CD14-positive monocyte (primary cell): ENCODE measurements at regions not wholly inside any gene's neighbourhood (a gene's known extent, or its start where the extent isn't known, plus 50 kb on each side); places are given as distances from the start of the nearest gene placed in this dataset.

Source experiments
- DNase-seq, 3 donors: peaks; one replicate each; pipeline ENCODE4 v3.0.0-alpha.2; 2011 to 2022
- H2AFZ ChIP-seq: 2 replicates; pipeline ENCODE4 v1.6.0; 2012; ENCODE audit warnings: mild to moderate bottlenecking, low read depth, low read length, inconsistent platforms; ENCODE audit not compliant: insufficient read depth, poor library complexity, severe bottlenecking
- H3K27ac ChIP-seq, 2 donors: 1 replicate in 1 of 2; 2 replicates in 1 of 2; pipeline ENCODE4 v1.5.1; 2012 to 2013; ENCODE audit warnings: low read length in 2 of 2, control low read depth in 1 of 2, inconsistent platforms in 1 of 2, low read depth in 1 of 2, mild to moderate bottlenecking in 1 of 2
- H3K27me3 ChIP-seq, 2 donors: one replicate each; pipeline versions ENCODE4 v1.6.0 to v1.6.1; 2011 to 2013; ENCODE audit warnings: low read length in 2 of 2; ENCODE audit not compliant: control insufficient read depth in 2 of 2, insufficient read depth in 2 of 2
- H3K36me3 ChIP-seq, 2 donors: replicated peaks in 1 of 2; 1 replicate in 1 of 2; 2 replicates in 1 of 2; pipeline versions ENCODE4 v1.5.1 to v1.6.1; 2012 to 2013; ENCODE audit warnings: low read length in 2 of 2, control low read depth in 1 of 2, inconsistent platforms in 1 of 2, mild to moderate bottlenecking in 1 of 2; ENCODE audit not compliant: insufficient read depth in 2 of 2, control insufficient read depth in 1 of 2
- H3K4me1 ChIP-seq, 2 donors: 1 replicate in 1 of 2; 2 replicates in 1 of 2; pipeline versions ENCODE4 v1.5.1 to v1.6.1; 2012 to 2013; ENCODE audit warnings: low read length in 2 of 2, control low read depth in 1 of 2, inconsistent platforms in 1 of 2, mild to moderate bottlenecking in 1 of 2, moderate library complexity in 1 of 2; ENCODE audit not compliant: insufficient read depth in 2 of 2, control insufficient read depth in 1 of 2
- H3K4me2 ChIP-seq: replicated peaks from 2 replicates; pipeline ENCODE3; 2012; ENCODE audit warnings: low read length, moderate library complexity, mild to moderate bottlenecking; ENCODE audit not compliant: poor library complexity, severe bottlenecking; ENCODE audit errors: extremely low read depth
- H3K4me3 ChIP-seq, 3 experiments: fragments of 200-600 bp in 1 of 3; sonication (generic) in 1 of 3; replicated peaks in 1 of 3; 1 replicate in 2 of 3; 2 replicates in 1 of 3; pipeline ENCODE4 v1.5.1; 2011 to 2013; ENCODE audit warnings: low read length in 3 of 3, mild to moderate bottlenecking in 3 of 3, control low read depth in 2 of 3, low read depth in 2 of 3, inconsistent platforms in 1 of 3, moderate library complexity in 1 of 3
- H3K79me2 ChIP-seq: 2 replicates; pipeline ENCODE4 v1.6.0; 2012; ENCODE audit warnings: mild to moderate bottlenecking, control low read depth, inconsistent platforms, low read length, moderate library complexity; ENCODE audit not compliant: insufficient read depth
- H3K9ac ChIP-seq: 2 replicates; pipeline ENCODE4 v1.6.0; 2017; ENCODE audit warnings: low read length, mild to moderate bottlenecking; ENCODE audit not compliant: insufficient read depth, poor library complexity, severe bottlenecking
- H3K9me3 ChIP-seq, 2 donors: replicated peaks in 1 of 2; 1 replicate in 1 of 2; 2 replicates in 1 of 2; pipeline versions ENCODE4 v1.5.1 to v1.6.1; 2012 to 2013; ENCODE audit warnings: low read length in 2 of 2, control low read depth in 1 of 2; ENCODE audit not compliant: control insufficient read depth in 1 of 2, insufficient read depth in 1 of 2
- H4K20me1 ChIP-seq: 2 replicates; pipeline ENCODE4 v1.6.0; 2012; ENCODE audit warnings: mild to moderate bottlenecking, low read length, control low read depth, moderate library complexity; ENCODE audit not compliant: insufficient read depth
- H3K27ac Mint-ChIP-seq, 7 donors: one replicate each; pipeline ENCODE4 v1.8.0; 2020; ENCODE audit warnings: mild to moderate bottlenecking in 7 of 7, mixed read lengths in 7 of 7, moderate library complexity in 6 of 7, inconsistent platforms in 2 of 7
- H3K27me3 Mint-ChIP-seq, 3 donors: one replicate each; pipeline ENCODE4 v1.8.0; 2021 to 2022; ENCODE audit warnings: low read depth in 3 of 3, mild to moderate bottlenecking in 3 of 3, mixed read lengths in 3 of 3, moderate library complexity in 3 of 3, inconsistent platforms in 1 of 3
- H3K36me3 Mint-ChIP-seq, 2 donors: one replicate each; pipeline ENCODE4 v1.8.0; 2020; ENCODE audit warnings: mixed read lengths in 2 of 2, inconsistent platforms in 1 of 2, mild to moderate bottlenecking in 1 of 2
- H3K4me1 Mint-ChIP-seq: one replicate; pipeline ENCODE4 v1.8.0; 2020; ENCODE audit warnings: mild to moderate bottlenecking, mixed read lengths
- H3K4me3 Mint-ChIP-seq, 2 donors: one replicate each; pipeline ENCODE4 v1.8.0; 2020; ENCODE audit warnings: mild to moderate bottlenecking in 2 of 2, mixed read lengths in 2 of 2, moderate library complexity in 1 of 2
- H3K9me3 Mint-ChIP-seq, 7 donors: one replicate each; pipeline ENCODE4 v1.8.0; 2020 to 2022; ENCODE audit warnings: mixed read lengths in 7 of 7, mild to moderate bottlenecking in 6 of 7, moderate library complexity in 6 of 7, inconsistent platforms in 2 of 7
- WGBS: methylation state at CpG from one replicate; pipeline ENCODE4 v1.1.5; 2013; ENCODE audit warnings: missing lambda C conversion rate; ENCODE audit not compliant: insufficient coverage; 5-methylcytosine and 5-hydroxymethylcytosine counted together
- intact Hi-C, 2 donors: fragments of 100-400 bp; cut with micrococcal nuclease; formaldehyde crosslinking; loops; one replicate each; pipeline versions ENCODE4 v1.15.0 to v1.15.1; 2023
- TF ChIP-seq, protein P1 (sequence below): fragments of 200-600 bp; IDR thresholded peaks from one replicate; pipeline ENCODE4 v1.8.0; 2022; ENCODE audit warnings: antibody characterized with exemption, mild to moderate bottlenecking

DNA sequence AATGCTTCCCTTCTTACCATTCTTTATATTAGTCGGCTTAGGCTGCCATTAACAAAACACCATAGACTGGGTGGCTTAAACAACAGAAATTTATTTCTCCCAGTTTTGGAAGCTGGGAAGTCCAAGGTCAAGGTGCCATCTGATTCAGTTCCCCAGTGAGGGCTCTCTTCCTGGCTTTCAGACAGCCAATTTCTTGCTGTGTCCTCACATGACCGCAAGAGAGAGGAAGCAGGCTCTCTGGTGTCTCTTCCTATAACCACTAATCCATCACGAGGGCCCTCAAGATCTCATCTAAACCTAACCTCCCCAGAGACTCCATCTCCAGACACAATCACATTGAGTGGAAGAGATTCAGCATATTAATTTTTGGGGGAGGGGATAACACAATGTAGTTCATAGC is 193.0 kb upstream of the SGK1 start:
- H3K4me3 Mint-ChIP-seq = peak overlapping the region in 1 of 2 donors; percentile 19
- Histone ChIP-seq H3K27ac (peak overlapping the region in 1 of 2 donors; percentile 40), H2AFZ (peak overlapping the region; percentile 0), H3K27me3 (no peaks in the 10 kb centered on the region), H3K79me2 (no peaks in the 10 kb centered on the region), H3K9me3 (no peaks in the 10 kb centered on the region), H4K20me1 (no peaks in the 10 kb centered on the region), H3K4me2 (no peak overlapping the region), H3K4me3 (no peak overlapping the region), H3K4me1 (peaks cover 27 to 29% of the 10 kb centered on the region in 2 donors), H3K9ac (no peak overlapping the region), H3K36me3 (no peaks in the 10 kb centered on the region)
- no peaks in the 10 kb centered on the region for H3K27me3 Mint-ChIP-seq
- H3K36me3 Mint-ChIP-seq = no peaks in the 10 kb centered on the region
- TF ChIP-seq, protein P1, sequence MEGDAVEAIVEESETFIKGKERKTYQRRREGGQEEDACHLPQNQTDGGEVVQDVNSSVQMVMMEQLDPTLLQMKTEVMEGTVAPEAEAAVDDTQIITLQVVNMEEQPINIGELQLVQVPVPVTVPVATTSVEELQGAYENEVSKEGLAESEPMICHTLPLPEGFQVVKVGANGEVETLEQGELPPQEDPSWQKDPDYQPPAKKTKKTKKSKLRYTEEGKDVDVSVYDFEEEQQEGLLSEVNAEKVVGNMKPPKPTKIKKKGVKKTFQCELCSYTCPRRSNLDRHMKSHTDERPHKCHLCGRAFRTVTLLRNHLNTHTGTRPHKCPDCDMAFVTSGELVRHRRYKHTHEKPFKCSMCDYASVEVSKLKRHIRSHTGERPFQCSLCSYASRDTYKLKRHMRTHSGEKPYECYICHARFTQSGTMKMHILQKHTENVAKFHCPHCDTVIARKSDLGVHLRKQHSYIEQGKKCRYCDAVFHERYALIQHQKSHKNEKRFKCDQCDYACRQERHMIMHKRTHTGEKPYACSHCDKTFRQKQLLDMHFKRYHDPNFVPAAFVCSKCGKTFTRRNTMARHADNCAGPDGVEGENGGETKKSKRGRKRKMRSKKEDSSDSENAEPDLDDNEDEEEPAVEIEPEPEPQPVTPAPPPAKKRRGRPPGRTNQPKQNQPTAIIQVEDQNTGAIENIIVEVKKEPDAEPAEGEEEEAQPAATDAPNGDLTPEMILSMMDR = no peak
- intact Hi-C loops = loop anchor here (5.0 to 10.0 kb wide), 3 partner anchors 59 to 336 kb away; no protein-coding TSS in a partner anchor
- H3K27ac Mint-ChIP-seq = peak overlapping the region; percentile 41 to 85 (median 68)
- H3K9me3 Mint-ChIP-seq = peaks cover 0 to 2% (median 0%) of the 10 kb centered on the region in 7 donors
- peaks cover 28% of the 10 kb centered on the region for H3K4me1 Mint-ChIP-seq
- 0% methylated on average over 1 of the region's 3 CpGs for WGBS
- peak; percentile 56 to 72 (median 71) for DNase-seq

DNA sequence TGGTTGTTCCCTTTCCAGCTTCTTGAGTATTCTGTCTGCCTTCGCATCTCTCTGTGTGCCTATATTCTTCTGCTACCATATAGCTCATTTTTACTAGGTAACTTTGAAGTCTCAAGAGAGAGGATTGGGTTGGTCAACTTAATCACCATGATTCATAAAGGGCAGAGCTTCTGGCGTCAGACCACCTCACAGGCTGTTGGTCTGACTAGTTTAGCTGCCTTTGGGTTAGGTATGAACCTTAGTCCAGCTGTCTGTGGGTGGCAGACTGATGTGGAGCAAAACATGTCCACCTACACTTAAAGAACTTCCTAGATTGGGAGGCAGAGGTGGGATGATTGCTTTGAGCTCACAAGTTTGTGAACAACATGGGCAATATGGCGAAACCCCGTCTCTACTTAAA is 192.2 kb upstream of the SGK1 start:
- H3K4me3 ChIP-seq = no peak overlapping the region
- H3K4me3 Mint-ChIP-seq = no peak overlapping the region
- no peak overlapping the region for H3K9ac ChIP-seq
- peaks cover 27 to 29% of the 10 kb centered on the region in 2 donors for H3K4me1 ChIP-seq
- H3K27me3 Mint-ChIP-seq = no peaks in the 10 kb centered on the region
- peaks cover 0 to 2% (median 0%) of the 10 kb centered on the region in 7 donors for H3K9me3 Mint-ChIP-seq
- TF ChIP-seq, protein P1 = no peak
- no peak overlapping the region for H3K4me2 ChIP-seq
- no peaks in the 10 kb centered on the region for H4K20me1 ChIP-seq
- no peak overlapping the region for H3K27ac ChIP-seq
- H3K36me3 ChIP-seq = no peaks in the 10 kb centered on the region
- no peaks in the 10 kb centered on the region for H3K79me2 ChIP-seq
- H3K36me3 Mint-ChIP-seq = no peaks in the 10 kb centered on the region
- H3K4me1 Mint-ChIP-seq = peaks cover 28% of the 10 kb centered on the region
- intact Hi-C loops = loop anchor here (5.0 to 10.0 kb wide), 3 partner anchors 58 to 335 kb away; no protein-coding TSS in a partner anchor
- 100% methylated on average over 3 of the region's 4 CpGs for WGBS
- peak overlapping the region in 3 of 7 donors; percentile 7 to 86 (median 85) for H3K27ac Mint-ChIP-seq
- H2AFZ ChIP-seq = no peak overlapping the region
- no peaks in the 10 kb centered on the region for H3K27me3 ChIP-seq
- H3K9me3 ChIP-seq = no peaks in the 10 kb centered on the region
- DNase-seq = no peak
